Epithelial cell of esophagus (primary cell): ENCODE measurements at regions not wholly inside any gene's neighbourhood (a gene's known extent, or its start where the extent isn't known, plus 50 kb on each side); places are given as distances from the start of the nearest gene placed in this dataset.

Experiments used
- DNase-seq: peaks from one replicate; pipeline ENCODE4 v3.0.0; 2010; ENCODE audit warnings: low read depth
- H3K4me3 ChIP-seq: 2 replicates; pipeline ENCODE4 v1.5.1; 2011; ENCODE audit warnings: mild to moderate bottlenecking, low read length, control low read depth
- TF ChIP-seq, protein P1 (sequence below): IDR thresholded peaks from 2 replicates; pipeline ENCODE4 v1.5.1; 2011; ENCODE audit warnings: low read depth, mild to moderate bottlenecking, low read length, control low read depth, inconsistent platforms; ENCODE audit not compliant: insufficient read depth; ENCODE audit errors: missing control alignments

DNA sequence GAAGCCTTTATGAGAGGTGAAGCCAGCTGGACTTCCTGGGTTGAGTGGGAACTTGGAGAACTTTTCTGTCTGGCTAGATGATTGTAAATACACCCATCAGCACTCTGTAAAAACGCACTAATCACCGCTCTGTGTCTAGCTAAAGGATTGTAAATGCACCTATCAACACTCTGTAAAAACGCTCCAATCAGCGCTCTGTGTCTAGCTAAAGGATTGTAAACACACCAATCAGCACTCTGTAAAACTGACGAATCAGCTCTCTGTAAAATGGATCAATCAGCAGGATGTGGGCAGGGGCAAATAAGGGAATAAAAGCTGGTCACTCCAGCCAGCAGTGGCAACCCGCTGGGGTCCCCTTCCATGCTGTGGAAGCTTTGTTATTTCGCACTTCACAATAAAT, 163.6 kb upstream of the SLC39A10 start:
- DNase-seq, result no peak
- H3K4me3 ChIP-seq, result no peak overlapping the region
- TF ChIP-seq, protein P1, sequence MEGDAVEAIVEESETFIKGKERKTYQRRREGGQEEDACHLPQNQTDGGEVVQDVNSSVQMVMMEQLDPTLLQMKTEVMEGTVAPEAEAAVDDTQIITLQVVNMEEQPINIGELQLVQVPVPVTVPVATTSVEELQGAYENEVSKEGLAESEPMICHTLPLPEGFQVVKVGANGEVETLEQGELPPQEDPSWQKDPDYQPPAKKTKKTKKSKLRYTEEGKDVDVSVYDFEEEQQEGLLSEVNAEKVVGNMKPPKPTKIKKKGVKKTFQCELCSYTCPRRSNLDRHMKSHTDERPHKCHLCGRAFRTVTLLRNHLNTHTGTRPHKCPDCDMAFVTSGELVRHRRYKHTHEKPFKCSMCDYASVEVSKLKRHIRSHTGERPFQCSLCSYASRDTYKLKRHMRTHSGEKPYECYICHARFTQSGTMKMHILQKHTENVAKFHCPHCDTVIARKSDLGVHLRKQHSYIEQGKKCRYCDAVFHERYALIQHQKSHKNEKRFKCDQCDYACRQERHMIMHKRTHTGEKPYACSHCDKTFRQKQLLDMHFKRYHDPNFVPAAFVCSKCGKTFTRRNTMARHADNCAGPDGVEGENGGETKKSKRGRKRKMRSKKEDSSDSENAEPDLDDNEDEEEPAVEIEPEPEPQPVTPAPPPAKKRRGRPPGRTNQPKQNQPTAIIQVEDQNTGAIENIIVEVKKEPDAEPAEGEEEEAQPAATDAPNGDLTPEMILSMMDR, result no peak

- TF ChIP-seq, protein P1, result no peak
- DNase-seq, result no peak
- H3K4me3 ChIP-seq, result no peak overlapping the region
Measured at GRCh38 chr2:195490319-195490718, 166.7 kb upstream of the SLC39A10 start.

DNA sequence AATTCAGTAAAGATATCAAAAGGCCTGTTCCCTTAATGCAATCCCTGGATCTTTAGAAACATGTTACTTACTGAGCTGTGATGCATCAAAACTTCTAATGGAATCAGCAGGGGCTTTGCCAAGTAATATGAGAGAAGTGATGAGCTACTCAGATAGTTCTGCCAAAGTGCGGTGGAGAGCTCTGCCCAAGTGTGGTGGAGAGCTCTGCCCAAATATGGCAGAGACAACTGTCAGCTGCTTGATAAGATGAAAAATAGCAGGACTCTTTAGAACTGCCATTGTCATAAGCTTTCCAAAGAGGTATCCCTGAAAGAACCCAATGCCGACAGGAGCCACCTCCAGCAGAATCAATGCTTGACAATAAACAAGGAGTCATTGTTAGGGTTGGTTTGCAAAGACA, 167.9 kb upstream of the SLC39A10 start:
- no peak overlapping the region for H3K4me3 ChIP-seq
- DNase-seq, result no peak
- TF ChIP-seq, protein P1, result no peak

- TF ChIP-seq, protein P1, result no peak
- H3K4me3 ChIP-seq, result no peak overlapping the region
- DNase-seq, result no peak
Measured at GRCh38 chr2:195488567-195488966, 168.5 kb upstream of the SLC39A10 start.

DNA sequence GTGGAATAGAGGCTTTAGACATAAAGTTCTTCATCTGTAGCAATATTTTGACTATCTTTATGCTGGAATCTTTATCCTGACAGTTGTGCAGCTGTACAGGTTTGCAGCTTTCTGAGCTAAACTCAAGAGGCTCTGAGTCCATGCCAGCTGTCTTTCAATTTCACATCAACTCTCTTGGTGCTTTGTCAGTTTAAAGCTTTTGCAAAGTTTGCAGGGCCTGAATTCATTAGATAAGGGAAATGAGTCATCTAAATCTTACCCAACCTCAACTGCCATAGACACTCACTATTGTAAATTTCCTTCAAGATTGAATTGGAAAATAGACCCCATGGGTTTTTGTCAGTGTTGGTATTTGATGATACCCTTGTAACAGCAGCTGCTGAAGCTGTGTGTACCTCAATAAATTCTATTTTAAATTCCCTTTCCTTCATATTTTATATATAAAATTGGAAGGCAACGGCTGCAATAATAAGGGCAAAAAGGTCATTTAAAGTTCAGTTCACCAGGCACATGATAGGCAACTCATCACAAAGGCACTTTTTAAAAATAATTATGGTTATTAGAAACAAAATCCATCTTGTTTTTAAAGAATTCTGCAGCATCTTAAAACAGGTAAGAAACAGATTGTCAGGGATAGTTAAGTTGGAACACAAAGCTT, 169.9 kb upstream of the SLC39A10 start:
- H3K4me3 ChIP-seq, result no peak overlapping the region
- DNase-seq, result peak; percentile 58
- TF ChIP-seq, protein P1, result no peak

DNA sequence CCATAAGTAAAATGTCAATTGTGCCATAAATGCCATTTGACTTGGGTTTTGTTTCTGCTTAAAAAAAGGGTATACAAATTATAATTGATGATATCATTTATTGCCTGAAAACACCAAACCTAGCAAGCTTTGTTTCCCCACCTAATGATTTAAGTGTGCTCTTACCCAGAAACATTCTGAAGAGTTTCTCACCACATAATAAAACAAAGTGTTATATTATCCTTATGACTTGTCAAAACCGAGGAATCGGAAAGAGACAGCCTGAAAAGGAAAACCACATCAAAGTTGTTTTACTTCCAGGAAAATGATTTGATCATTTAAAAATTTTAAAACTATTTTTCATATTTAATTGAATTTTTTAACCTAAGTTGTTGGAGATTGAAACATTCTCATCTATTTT, 170.5 kb upstream of the SLC39A10 start:
- DNase-seq, result no peak
- no peak overlapping the region for H3K4me3 ChIP-seq
- TF ChIP-seq, protein P1, result no peak

DNA sequence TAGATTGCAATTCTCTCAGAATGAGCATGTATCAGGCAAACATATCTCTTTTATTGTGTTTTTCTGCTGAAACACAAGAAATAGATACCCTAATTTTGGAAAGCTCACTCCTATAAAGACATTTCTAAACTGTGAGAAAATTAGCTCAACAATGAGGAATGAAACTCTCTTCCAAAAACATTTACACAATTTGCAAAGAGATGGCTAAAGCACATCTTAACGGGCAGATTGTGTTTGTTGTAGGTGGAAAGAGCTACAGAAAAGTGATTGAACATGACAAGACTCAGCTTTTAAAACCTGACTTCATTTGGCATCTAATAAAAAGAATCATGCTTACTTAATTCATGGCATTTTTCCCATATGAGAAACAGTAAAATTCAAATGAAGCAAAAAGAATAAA, 175.0 kb upstream of the SLC39A10 start:
- no peak for DNase-seq
- H3K4me3 ChIP-seq, result no peak overlapping the region
- TF ChIP-seq, protein P1, result no peak
